Activated CD4-positive, alpha-beta T cell treated with anti-CD3 and anti-CD28 coated beads for 36 hours (primary cell): ENCODE measurements at regions not wholly inside any gene's neighbourhood (a gene's known extent, or its start where the extent isn't known, plus 50 kb on each side); places are given as distances from the start of the nearest gene placed in this dataset.

ENCODE experiments used
- ATAC-seq: fragments of 200-7000 bp; cut with Tn5 transposase; one replicate; pipeline ENCODE4 v1.10.0; 2021; ENCODE audit warnings: mild to moderate bottlenecking, moderate library complexity
- CTCF ChIA-PET: fragments of 350-600 bp; sonication (Branson Sonifier 250); formaldehyde crosslinking; loops from one replicate; lab custom pipeline; 2021; ENCODE audit warnings: antibody characterized with exemption; lab: Charles Lee
- POLR2A ChIA-PET: fragments of 350-600 bp; sonication (Branson Sonifier 250); formaldehyde crosslinking; loops from one replicate; lab custom pipeline; 2021; ENCODE audit warnings: antibody characterized with exemption, inconsistent platforms; lab: Charles Lee
- DNase-seq: peaks from one replicate; pipeline ENCODE4 v3.0.0-alpha.2; 2020
- H3K27ac Mint-ChIP-seq: one replicate; pipeline ENCODE4 v1.8.0; 2021; ENCODE audit warnings: mixed read lengths
- H3K27me3 Mint-ChIP-seq: one replicate; pipeline ENCODE4 v1.8.0; 2021; ENCODE audit warnings: mixed read lengths
- H3K36me3 Mint-ChIP-seq: one replicate; pipeline ENCODE4 v1.8.0; 2021; ENCODE audit warnings: low read depth, mixed read lengths
- H3K4me1 Mint-ChIP-seq: one replicate; pipeline ENCODE4 v1.8.0; 2021; ENCODE audit warnings: mixed read lengths
- H3K4me3 Mint-ChIP-seq: one replicate; pipeline ENCODE4 v1.8.0; 2021; ENCODE audit warnings: mild to moderate bottlenecking, moderate library complexity, mixed read lengths
- H3K9me3 Mint-ChIP-seq: one replicate; pipeline ENCODE4 v1.8.0; 2021; ENCODE audit warnings: low read depth, mixed read lengths
- intact Hi-C, 2 experiments: fragments of 100-400 bp; cut with DNase I in 1 of 2; cut with micrococcal nuclease in 1 of 2; formaldehyde crosslinking; loops; one replicate each; pipeline versions ENCODE4 v1.14.2 to v1.15.1; 2022 to 2024; cut with DNase I, micrococcal nuclease

GRCh38 chr9:13960011-13960765 lies 353.8 kb downstream of the NFIB start:
- Mint-ChIP-seq H3K4me3 (no peak overlapping the region), H3K27me3 (no peaks in the 10 kb centered on the region), H3K27ac (no peak overlapping the region), H3K4me1 (no peaks in the 10 kb centered on the region), H3K9me3 (no peaks in the 10 kb centered on the region), H3K36me3 (no peaks in the 10 kb centered on the region)
- intact Hi-C loops, result no loop called here
- ChIA-PET CTCF (no interaction called here), POLR2A (no interaction called here)
- ATAC-seq (no peak), DNase-seq (no peak)

- no peaks in the 10 kb centered on the region for H3K9me3 Mint-ChIP-seq
- no peak overlapping the region for H3K4me3 Mint-ChIP-seq
- H3K27ac Mint-ChIP-seq, result no peak overlapping the region
- intact Hi-C loops, result no loop called here
- POLR2A ChIA-PET, result no interaction called here
- no peak for DNase-seq
- no peaks in the 10 kb centered on the region for H3K4me1 Mint-ChIP-seq
- no peaks in the 10 kb centered on the region for H3K36me3 Mint-ChIP-seq
- CTCF ChIA-PET, result no interaction called here
- no peak for ATAC-seq
- H3K27me3 Mint-ChIP-seq, result no peaks in the 10 kb centered on the region
Observed at GRCh38 chr9:13958672-13959071, 355.3 kb downstream of the NFIB start.

- POLR2A ChIA-PET, result no interaction called here
- intact Hi-C loops, result no loop called here
- Mint-ChIP-seq H3K4me3 (no peak overlapping the region), H3K27ac (no peak overlapping the region), H3K36me3 (no peaks in the 10 kb centered on the region), H3K4me1 (no peaks in the 10 kb centered on the region), H3K9me3 (no peaks in the 10 kb centered on the region), H3K27me3 (no peaks in the 10 kb centered on the region)
- DNase-seq (no peak), ATAC-seq (no peak)
- CTCF ChIA-PET, result no interaction called here
Observed at GRCh38 chr9:13957089-13957488, 356.9 kb downstream of the NFIB start.

- peaks cover 1% of the 10 kb centered on the region for H3K9me3 Mint-ChIP-seq
Observed at GRCh38 chr9:13956107-13956506, 357.8 kb downstream of the NFIB start.

GRCh38 chr9:13952906-13953305 lies 361.0 kb downstream of the NFIB start:
- no peak for DNase-seq
- Mint-ChIP-seq H3K27ac (no peak overlapping the region), H3K4me1 (no peaks in the 10 kb centered on the region), H3K9me3 (peaks cover 3% of the 10 kb centered on the region), H3K27me3 (no peaks in the 10 kb centered on the region), H3K4me3 (no peak overlapping the region), H3K36me3 (no peaks in the 10 kb centered on the region)
- intact Hi-C loops, result no loop called here
- no peak for ATAC-seq
- POLR2A ChIA-PET, result no interaction called here
- CTCF ChIA-PET, result no interaction called here

More at GRCh38 chr9:13956107-13956506, 357.8 kb downstream of the NFIB start:
- H3K4me3 Mint-ChIP-seq, result no peak overlapping the region
- no peaks in the 10 kb centered on the region for H3K27me3 Mint-ChIP-seq
- DNase-seq (no peak), ATAC-seq (no peak)
- H3K27ac Mint-ChIP-seq, result no peak overlapping the region
- H3K4me1 Mint-ChIP-seq, result no peaks in the 10 kb centered on the region
- ChIA-PET CTCF (no interaction called here), POLR2A (no interaction called here)
- H3K36me3 Mint-ChIP-seq, result no peaks in the 10 kb centered on the region
- intact Hi-C loops, result no loop called here

GRCh38 chr9:13948037-13948436 lies 365.9 kb downstream of the NFIB start:
- intact Hi-C loops, result loop anchor here in 1 of 2 experiments (10.0 kb wide), 2 partner anchors 57 to 377 kb away; no protein-coding TSS in a partner anchor
- Mint-ChIP-seq H3K9me3 (peaks cover 3% of the 10 kb centered on the region), H3K36me3 (no peaks in the 10 kb centered on the region), H3K27me3 (peaks cover 1% of the 10 kb centered on the region), H3K4me3 (no peak overlapping the region), H3K4me1 (no peaks in the 10 kb centered on the region), H3K27ac (no peak overlapping the region)
- ATAC-seq, result no peak
- CTCF ChIA-PET, result no interaction called here
- DNase-seq, result no peak
- POLR2A ChIA-PET, result no interaction called here

GRCh38 chr9:13943176-13943575 lies 370.8 kb downstream of the NFIB start:
- CTCF ChIA-PET, result interaction anchor here (0.5 kb wide), 1 partner anchor 79 kb away, joined by 3 read pairs; no protein-coding TSS in a partner anchor
- ATAC-seq (no peak), DNase-seq (no peak)
- H3K9me3 Mint-ChIP-seq, result no peaks in the 10 kb centered on the region
- H3K4me3 Mint-ChIP-seq, result no peak overlapping the region
- intact Hi-C loops, result loop anchor here in 1 of 2 experiments (10.0 kb wide), 2 partner anchors 62 to 382 kb away; no protein-coding TSS in a partner anchor
- no peaks in the 10 kb centered on the region for H3K36me3 Mint-ChIP-seq
- H3K27ac Mint-ChIP-seq, result no peak overlapping the region
- H3K27me3 Mint-ChIP-seq, result peaks cover 1% of the 10 kb centered on the region
- H3K4me1 Mint-ChIP-seq, result peaks cover 3% of the 10 kb centered on the region
- POLR2A ChIA-PET, result no interaction called here

- H3K4me3 Mint-ChIP-seq, result no peak overlapping the region
- H3K9me3 Mint-ChIP-seq, result no peaks in the 10 kb centered on the region
- DNase-seq, result peak; percentile 61
- peak; percentile 100 for ATAC-seq
- no peak overlapping the region for H3K27ac Mint-ChIP-seq
- ChIA-PET CTCF (no interaction called here), POLR2A (no interaction called here)
- H3K36me3 Mint-ChIP-seq, result no peaks in the 10 kb centered on the region
- peaks cover 1% of the 10 kb centered on the region for H3K27me3 Mint-ChIP-seq
- intact Hi-C loops, result loop anchor here in 1 of 2 experiments (10.0 kb wide), 2 partner anchors 62 to 382 kb away; no protein-coding TSS in a partner anchor
- peaks cover 3% of the 10 kb centered on the region for H3K4me1 Mint-ChIP-seq
Observed at GRCh38 chr9:13942695-13943094, 371.2 kb downstream of the NFIB start.

- intact Hi-C loops, result loop anchor here in 1 of 2 experiments (10.0 kb wide), 2 partner anchors 63 to 383 kb away; no protein-coding TSS in a partner anchor
- DNase-seq (no peak), ATAC-seq (no peak)
- Mint-ChIP-seq H3K9me3 (no peaks in the 10 kb centered on the region), H3K27ac (no peak overlapping the region), H3K4me3 (no peak overlapping the region), H3K36me3 (no peaks in the 10 kb centered on the region), H3K4me1 (peaks cover 3% of the 10 kb centered on the region), H3K27me3 (peaks cover 1% of the 10 kb centered on the region)
- POLR2A ChIA-PET, result no interaction called here
- CTCF ChIA-PET, result no interaction called here
Observed at GRCh38 chr9:13942201-13942600, 371.7 kb downstream of the NFIB start.

GRCh38 chr9:13941714-13942113 lies 372.2 kb downstream of the NFIB start:
- H3K36me3 Mint-ChIP-seq, result no peaks in the 10 kb centered on the region

GRCh38 chr9:13939701-13940490 lies 374.0 kb downstream of the NFIB start:
- H3K27ac Mint-ChIP-seq, result no peak overlapping the region
- ATAC-seq (no peak), DNase-seq (no peak)
- no peaks in the 10 kb centered on the region for H3K9me3 Mint-ChIP-seq
- peaks cover 3% of the 10 kb centered on the region for H3K4me1 Mint-ChIP-seq
- no peak overlapping the region for H3K4me3 Mint-ChIP-seq
- ChIA-PET CTCF (no interaction called here), POLR2A (no interaction called here)
- no peaks in the 10 kb centered on the region for H3K36me3 Mint-ChIP-seq
- peaks cover 1% of the 10 kb centered on the region for H3K27me3 Mint-ChIP-seq
- intact Hi-C loops, result loop anchor here in 1 of 2 experiments (10.0 kb wide), 2 partner anchors 65 to 385 kb away; no protein-coding TSS in a partner anchor

More at GRCh38 chr9:13941714-13942113, 372.2 kb downstream of the NFIB start:
- Mint-ChIP-seq H3K4me3 (no peak overlapping the region), H3K9me3 (no peaks in the 10 kb centered on the region), H3K27me3 (peaks cover 1% of the 10 kb centered on the region), H3K27ac (no peak overlapping the region), H3K4me1 (peaks cover 3% of the 10 kb centered on the region)
- DNase-seq (no peak), ATAC-seq (no peak)
- ChIA-PET POLR2A (no interaction called here), CTCF (no interaction called here)
- intact Hi-C loops, result loop anchor here in 1 of 2 experiments (10.0 kb wide), 2 partner anchors 63 to 383 kb away; no protein-coding TSS in a partner anchor
